NCI-H2196 treated with DMSO at 0.1 percent for 48 hours (cell line): ENCODE measurements at regions not wholly inside any gene's neighbourhood (a gene's known extent, or its start where the extent isn't known, plus 50 kb on each side); places are given as distances from the start of the nearest gene placed in this dataset.
"Not testable (repeated sequence)": the region's sequence is repeated elsewhere in the genome, so short reads cannot be mapped to it uniquely, and the experiment has no call there.

ENCODE experiments used
- DNase-seq: peaks from one replicate; lab custom pipeline; 2025; ENCODE audit not compliant: unreplicated experiment; lab: John Stamatoyannopoulos, UW

DNA sequence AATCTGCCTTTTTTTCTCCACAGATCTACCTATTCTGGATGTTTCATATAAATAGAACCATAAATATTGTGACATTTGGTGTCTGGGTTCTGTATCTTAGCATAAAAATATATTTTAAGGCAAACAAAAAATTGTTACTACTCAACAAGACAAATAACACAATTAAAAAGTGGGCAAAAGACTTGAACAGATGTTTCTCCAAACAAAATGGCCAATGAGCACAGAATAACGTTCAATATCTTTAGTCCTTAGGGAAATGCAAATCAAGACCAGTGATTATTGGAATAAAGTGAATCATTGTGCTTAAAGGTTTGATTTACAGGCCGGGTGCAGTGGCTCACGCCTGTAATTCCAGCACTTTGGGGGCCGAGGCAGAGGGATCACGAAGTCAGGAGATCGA is 1331.3 kb downstream of the AACS start:
- DNase-seq: no peak

DNA sequence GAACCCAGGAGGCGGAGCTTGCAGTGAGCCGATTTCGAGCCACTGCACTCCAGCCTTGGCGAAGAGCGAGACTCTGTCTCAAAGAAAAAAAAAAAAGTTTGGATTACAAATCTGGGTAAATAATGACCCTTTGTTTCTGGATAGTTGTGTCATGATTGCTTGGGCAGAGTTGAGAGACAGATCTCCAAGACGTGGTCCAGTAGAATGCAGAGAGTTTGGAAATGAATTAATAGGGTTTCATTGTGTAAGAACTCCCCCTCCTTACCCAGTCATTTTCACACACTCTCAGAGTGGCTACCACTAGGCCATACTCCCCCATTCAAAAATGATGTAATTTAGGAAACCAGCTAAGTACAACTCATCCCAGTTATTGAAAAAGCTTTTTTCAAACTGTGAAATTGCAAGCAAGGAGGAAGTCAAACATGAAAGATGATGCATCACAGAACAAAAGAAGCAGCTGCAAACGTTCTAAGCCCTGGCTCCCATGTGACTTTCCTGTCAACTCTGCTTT is 1331.9 kb downstream of the AACS start:
- no peak for DNase-seq

DNA sequence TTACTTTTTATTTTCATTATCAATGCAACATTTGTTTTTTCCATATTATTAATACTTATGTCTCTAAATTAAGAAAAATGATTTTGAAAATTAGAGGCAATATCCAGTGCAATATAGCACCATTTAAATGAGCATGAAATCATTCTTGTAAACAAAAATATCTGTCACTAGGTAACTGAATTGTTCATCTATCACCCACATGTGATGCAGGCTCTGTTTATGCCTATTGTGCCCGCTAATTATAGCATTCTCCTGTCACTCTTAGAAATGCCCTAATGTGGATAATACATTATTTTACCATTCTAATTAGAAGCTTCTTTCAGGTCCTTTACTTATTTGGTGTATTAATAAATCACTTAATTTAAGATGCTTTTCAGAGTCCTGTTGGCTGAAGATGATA is 1332.4 kb downstream of the AACS start:
- DNase-seq: no peak

DNA sequence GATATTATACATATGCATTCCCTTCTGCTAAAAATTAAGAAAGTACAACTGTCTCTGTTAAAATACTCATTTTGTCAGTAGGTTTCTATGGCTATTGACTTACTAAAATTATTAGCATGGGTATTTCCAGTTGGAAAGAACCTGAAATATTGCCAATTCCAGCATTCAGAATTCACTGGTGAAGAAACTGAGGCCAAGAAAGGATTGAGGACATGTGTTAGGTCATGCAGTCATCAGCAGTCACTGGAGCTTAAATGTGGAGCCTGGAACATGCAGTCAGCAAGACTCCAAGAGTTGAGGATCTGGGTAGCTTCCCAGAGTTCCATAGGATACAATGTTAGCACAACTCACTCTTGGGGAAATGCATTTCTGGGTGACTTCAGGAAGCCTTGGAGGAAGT is 1335.6 kb downstream of the AACS start:
- DNase-seq: no peak

DNA sequence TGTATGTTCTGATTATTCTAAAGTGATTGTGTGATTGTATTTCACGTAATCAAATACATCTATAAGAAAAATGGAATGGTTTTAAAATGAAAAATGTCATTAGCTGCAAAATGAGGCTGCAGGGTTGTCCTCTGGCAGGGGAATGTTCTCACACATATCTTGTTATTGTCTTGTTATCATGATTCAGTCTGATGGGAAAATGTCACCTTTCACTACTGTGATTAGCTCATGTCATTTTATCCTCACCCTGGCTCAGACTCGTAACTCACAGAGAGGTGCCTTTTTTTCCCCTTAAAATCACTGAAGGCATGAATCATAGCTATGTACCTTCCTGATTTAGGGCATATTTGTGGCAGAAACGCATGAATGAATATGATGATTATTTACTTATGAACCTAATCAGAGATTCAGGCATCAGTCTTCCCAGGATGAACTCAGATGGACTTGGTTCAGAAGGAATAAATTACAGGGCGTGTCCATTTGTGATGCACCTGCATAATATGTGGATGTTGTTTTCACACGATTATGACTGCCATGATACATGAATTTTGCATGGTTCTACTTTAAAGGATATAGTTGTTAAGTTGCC is 1339.2 kb downstream of the AACS start:
- no peak for DNase-seq

DNA sequence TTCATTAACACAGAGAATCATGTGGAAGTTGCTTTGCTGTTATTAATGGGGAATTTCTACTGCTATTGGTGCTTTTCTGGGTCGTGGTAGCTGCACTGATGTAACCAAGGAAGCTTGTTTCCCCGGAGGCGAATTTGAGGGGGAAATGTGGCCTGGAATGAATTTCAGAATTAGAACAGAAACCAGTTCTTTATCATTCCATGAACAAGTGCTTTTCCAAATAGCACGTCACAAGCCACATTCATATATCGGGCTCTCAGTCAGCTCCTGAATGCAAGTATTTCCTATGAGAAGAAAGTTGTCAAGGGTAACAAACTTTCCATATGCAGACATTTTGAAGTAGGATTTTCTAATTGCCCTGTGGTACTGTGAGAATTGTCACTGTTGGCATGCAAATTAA is 1353.2 kb downstream of the AACS start:
- no peak for DNase-seq

DNA sequence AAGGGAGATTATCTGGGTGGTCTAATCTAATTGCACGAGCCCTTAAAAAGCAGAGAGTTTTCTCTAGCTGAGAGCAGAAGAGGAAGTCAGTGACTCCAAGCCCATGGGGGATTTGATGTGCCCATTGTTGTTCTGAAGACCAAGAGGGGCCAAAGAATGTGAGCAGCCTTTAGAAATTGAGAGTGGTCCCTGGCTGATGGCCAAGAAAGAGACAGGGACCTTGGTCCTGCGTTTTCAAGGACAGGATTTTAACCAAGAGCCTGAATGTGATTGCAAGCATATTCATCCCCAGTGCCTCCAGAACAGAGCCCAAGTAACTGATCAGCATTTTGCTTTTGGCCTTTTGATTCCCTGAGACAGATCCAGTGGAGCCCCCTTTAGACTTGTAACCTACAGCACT is 1353.9 kb downstream of the AACS start:
- DNase-seq: no peak

DNA sequence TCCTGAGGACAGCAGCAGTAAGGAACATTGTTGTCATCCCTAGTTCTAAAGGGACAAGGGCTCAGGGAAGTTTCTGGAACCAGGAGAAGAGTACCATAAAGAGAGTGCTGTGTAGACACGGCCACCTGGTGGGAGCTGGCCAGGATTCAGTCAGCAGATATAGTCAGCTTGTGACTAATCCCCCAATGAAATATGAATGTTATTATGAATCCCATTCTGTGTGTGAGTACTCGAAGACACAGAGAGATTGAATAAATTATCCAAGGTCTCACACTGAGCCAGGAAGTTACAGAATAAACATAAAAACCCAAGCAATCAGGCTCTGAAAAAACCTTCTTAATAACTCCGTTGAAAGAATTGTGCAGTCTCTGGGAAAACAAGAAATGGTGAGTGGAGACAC is 1359.5 kb downstream of the AACS start:
- DNase-seq: no peak

DNA sequence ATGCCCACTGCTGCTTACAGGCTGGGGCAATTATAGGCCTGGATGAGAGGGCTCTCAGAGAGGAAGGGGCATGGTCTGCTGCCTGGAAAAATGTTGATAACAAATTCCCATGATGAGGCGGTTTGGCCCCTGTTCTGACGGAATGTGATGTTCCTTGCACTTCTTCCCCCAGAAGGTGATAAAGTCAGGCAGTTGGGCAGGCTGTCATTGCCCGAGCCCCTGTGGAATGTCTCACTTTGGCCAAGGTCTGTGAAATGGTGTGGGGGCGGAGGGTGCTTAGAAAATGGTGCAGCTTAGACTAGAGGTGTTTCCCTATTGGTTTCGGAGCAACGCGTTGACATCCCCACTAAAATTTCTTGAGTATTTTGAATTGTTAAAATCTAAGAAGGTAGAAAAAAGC is 1360.0 kb downstream of the AACS start:
- DNase-seq: no peak

DNA sequence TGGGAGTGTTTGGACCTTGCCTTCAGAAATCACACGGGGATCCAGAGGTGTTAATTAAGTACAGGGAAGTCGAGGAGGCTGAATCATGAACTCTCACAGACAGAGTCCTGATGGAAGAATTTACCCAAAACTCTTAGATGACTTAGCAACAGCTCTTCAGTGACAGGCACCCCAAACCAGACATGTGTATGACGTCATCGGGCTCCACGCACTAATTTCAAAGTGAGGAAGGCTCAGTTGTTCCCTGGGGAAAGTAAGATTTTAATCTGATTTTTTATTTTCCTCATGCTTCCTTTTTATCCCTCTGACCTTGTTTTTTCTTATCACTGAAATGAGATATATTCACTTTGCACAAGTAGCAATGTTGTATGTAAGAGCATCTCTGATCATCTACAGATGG is 1363.5 kb downstream of the AACS start:
- DNase-seq: no peak

DNA sequence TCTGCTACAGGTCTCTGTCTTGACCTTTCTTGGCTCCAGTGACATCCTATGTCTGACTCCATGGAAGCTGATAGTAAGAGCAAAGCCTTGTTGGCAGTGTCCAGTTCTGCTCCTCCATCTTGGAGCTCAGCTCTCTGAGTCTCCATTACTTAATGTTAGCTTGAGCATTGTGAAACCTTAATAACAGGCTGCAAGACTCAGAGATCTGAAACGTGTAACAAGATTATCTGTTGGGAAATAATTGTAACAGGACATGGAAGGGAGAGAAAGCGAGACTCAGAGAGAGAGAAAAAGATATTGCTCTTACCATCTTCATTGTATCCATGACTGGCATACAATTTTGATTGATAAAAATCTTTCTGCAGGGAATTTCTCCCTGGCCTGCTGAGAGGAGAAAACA is 1365.7 kb downstream of the AACS start:
- DNase-seq: no peak

DNA sequence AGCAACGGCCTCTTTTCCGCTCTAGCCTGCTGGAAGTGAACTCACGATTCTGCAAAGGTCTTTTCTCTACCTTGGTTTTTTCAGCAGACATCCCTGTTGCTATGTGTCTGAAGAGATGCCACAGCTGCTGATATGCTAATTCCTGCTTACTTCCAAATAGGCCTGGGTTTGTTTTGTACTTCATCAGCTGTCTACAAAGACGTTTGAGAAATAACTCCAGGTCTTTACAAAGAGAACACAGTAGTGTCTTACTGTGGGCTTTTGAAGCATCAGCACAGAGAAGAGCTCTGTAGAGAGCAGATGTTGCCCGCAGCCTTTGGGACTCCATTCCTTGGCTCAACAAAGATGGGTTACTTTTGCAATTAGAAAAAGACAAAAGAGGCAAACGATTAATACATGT is 1366.5 kb downstream of the AACS start:
- no peak for DNase-seq

DNA sequence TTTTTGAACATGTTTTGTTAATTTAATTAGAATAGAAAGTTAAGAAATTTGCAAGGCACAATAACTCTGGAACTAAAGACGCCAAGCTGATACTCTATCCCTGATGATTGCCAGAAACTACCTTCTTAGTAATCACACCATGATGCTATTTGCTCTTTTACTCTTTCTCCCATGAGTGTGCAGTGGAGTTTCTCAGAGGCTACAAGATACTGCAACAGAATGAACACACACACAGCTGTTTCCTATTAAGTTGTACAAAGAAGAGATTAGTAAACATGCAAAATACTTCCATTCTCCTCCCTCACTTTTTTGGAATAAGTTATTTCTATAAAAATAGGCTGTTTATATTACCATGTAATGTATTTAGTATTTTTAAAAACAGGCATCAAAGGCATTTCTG is 1367.5 kb downstream of the AACS start:
- DNase-seq: no peak

DNA sequence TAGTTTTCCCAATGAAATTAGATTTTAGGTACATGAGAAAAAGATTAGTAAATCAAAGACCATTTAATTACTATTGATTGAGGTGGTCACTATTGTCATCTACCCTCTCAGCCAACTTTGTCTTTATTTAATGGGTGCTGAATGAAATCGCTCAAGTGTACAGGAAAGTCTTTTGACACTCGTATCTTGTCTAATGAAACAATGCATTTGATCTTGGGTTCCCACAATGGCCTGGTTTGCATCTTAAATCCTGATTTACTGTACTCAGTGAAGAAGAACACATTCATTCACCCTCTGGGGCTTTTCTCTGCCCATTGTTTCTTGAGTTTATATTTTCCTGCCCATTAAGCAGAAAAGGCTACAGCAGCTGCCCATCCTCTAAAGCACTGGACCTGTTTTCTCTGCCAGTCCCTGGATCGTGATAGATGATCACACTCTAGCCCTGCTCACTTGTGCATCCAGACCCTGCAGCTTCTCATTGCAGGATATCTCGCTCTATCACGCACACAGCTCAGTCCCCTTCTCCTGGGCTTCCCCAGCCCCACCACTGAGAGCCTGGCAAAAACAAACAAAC is 1369.3 kb downstream of the AACS start:
- DNase-seq: no peak

DNA sequence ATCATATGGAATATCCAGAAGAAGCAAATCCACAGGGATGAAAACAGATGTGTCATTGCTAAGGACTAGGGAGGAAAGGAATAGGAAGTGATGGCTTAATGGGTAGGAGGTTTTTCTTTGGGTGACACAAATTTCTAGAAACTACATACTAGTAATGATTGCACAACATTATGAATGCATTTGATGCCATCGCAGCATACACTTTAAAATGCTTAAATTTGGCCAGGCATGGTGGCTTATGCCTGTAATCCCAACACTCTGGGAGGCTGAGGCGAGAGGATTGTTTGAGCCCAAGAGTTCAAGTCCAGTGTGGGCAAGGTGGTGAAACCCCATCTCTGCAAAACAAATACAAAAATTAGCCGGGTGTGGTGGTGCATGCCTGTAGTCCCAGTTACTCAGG is 1370.8 kb downstream of the AACS start:
- DNase-seq: no peak

DNA sequence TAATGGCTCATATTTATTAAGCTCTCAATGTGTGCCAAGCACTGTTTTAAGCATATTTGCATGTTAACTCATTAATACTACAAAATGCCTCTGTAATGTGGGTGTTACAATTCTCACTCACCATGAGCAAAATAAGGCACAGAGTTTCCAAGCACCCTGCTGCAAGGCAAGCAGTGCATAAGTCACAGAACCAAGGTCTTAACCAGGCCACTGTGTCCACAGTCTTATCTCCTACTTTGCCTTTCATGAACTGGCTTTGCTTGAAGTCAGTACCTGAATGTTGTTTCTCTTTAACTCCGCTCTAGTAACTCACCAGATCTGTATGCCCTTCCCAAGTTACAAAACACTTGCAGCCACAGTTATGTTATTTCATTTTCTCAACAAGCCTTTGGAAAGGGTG is 1372.7 kb downstream of the AACS start:
- no peak for DNase-seq

DNA sequence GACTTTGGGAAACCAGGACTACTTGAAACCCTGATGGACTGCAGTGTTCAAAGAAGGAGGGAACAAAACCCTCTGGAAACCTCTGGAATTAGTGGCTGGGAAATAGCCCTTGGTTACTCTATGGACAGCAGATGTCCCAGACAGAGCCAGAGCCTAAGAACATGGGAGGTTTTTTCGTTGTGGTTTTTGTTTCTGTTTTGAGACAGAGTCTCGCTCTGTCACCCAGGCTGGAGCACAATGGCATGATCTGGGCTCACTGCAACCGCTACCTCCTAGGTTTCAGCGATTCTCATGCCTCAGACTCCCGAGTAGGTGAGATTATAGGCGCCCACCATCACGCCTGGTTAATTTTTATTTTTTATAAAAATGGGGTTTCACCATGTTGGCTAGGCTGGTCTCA is 1378.7 kb downstream of the AACS start:
- DNase-seq: no peak

DNA sequence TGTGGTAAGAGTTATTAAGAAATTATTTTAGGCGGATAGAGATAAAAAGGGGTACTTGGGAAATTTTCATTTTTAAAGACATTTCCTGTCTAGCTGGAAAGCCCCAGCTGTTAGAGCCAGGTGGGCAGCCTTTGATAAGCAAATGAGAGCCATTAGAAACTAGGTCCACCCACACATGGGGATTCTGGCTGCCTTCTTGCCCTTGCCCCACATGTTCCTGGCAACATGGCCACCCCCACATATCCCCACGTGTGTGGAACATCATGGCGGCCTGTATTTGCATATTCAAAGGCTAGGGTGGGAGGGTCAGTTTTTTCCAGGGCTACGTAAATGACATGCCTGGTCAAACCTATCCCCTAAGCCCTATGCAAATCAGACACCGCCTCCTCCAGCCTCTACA is 1382.1 kb downstream of the AACS start:
- no peak for DNase-seq

DNA sequence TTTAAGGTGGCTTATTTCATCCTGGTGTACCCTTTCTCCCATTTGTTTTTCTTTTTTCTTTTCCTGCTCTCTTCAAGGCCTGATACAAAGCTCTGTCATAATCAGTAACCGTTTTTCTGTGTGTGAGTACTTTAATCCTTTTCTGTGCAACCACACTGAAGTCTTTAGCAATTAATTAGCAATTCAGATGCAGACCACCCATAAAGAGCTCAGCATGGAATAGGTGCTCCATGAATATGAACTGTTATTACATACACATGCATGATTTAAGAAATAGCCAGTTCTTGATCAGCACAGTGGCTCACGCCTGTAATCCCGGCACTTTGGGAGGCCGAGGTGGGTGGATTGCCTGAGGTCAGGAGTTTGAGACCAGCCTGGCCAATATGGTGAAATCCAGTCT is 1386.6 kb downstream of the AACS start:
- DNase-seq: no peak

DNA sequence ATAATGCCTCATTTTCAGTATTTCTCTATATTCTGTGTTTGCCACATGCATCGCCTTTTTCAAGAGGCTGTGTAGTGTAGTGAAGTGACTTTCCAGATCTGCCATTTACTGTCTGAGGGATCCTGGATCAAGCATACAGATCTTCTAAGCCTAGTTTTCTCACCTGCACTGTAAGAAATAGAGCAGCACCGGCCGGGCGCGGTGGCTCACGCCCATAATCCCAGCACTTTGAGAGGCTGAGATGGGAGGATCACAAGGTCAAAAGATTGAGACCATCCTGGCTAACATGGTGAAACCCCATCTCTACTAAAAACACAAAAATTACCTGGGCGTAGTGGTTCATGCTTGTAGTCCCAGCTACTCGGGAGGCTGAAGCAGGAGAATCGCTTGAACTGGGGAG is 1387.5 kb downstream of the AACS start:
- DNase-seq: not testable (repeated sequence)

DNA sequence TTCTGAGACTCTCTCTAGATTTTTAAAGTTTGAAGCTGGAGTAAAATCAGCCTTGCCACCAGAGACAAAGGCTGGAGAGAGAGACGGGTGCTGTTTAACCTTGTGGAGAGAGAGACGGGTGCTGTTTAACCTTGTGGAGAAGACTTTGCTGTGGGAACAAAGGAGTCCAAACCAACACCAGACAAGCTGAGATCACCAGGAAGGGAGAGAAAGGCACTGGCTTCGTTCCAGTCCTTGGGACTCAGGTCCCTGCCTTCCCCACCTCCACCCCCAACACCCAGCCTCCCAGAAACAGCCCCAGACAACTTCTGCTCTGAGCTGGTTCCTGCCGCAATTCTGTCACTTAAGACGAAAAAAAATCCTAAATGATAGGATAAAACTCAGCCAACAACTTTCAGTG is 1389.3 kb downstream of the AACS start:
- DNase-seq: no peak

DNA sequence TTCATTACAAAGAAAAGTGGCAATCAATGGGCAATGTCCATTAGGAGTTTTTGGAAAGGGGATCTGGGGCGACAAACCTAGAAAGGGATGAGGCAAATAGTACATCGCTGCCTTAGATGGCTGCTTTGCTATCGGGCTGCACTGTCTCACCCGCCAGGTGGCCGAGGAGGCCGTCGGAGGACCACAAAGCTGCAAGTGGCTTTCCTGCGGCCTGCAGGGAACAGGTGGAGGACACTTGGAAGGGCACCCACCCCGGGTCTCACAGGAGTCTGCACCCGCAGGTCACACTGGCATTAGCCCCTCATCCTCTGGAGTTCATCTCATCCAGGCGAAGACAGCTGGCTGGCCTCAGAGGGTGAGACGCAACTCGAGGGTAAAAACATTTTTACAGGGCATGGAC is 1392.5 kb downstream of the AACS start:
- no peak for DNase-seq

DNA sequence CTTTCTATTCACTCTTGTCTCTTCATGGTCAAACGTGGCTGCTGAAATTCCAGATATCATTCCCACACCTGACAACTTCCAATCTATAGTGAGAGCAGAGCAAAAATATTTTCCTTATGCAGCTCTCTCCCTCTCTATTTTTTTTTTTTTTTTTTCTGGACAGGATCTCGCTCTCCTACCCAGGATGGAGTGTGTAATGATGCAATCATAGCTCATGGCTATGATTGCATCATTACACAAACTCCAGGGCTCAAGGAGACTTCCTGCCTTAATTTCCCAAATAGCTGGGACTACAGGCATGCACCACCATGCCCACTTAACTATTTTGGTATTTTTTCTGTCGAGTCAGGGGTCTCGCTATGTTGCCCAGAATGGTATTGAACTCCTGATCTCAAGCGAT is 1398.9 kb downstream of the AACS start:
- DNase-seq: no peak
